ENCODE measurements at regions not wholly inside any gene's neighbourhood (a gene's known extent, or its start where the extent isn't known, plus 50 kb on each side); places are given as distances from the start of the nearest gene placed in this dataset.
"Not testable (repeated sequence)": the region's sequence is repeated elsewhere in the genome, so short reads cannot be mapped to it uniquely, and the experiment has no call there.

GRCh38 chr9:28976250-28976649 lies 1403.0 kb upstream of the C9orf72 start:
- no peak overlapping the region for H3K4me3 ChIP-seq (ENCODE audit: low read depth, low read length)
- TF ChIP-seq, protein P1, sequence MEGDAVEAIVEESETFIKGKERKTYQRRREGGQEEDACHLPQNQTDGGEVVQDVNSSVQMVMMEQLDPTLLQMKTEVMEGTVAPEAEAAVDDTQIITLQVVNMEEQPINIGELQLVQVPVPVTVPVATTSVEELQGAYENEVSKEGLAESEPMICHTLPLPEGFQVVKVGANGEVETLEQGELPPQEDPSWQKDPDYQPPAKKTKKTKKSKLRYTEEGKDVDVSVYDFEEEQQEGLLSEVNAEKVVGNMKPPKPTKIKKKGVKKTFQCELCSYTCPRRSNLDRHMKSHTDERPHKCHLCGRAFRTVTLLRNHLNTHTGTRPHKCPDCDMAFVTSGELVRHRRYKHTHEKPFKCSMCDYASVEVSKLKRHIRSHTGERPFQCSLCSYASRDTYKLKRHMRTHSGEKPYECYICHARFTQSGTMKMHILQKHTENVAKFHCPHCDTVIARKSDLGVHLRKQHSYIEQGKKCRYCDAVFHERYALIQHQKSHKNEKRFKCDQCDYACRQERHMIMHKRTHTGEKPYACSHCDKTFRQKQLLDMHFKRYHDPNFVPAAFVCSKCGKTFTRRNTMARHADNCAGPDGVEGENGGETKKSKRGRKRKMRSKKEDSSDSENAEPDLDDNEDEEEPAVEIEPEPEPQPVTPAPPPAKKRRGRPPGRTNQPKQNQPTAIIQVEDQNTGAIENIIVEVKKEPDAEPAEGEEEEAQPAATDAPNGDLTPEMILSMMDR (IDR thresholded peaks at IDR 0.05; ENCODE audit: borderline replicate concordance, insufficient read depth, low read depth, low read length), result no peak

GRCh38 chr9:28976684-28977083 lies 1403.4 kb upstream of the C9orf72 start:
- no peak overlapping the region for H3K4me3 ChIP-seq (ENCODE audit: low read depth, low read length)
- TF ChIP-seq, protein P1 (IDR thresholded peaks at IDR 0.05; ENCODE audit: borderline replicate concordance, insufficient read depth, low read depth, low read length), result no peak

DNA sequence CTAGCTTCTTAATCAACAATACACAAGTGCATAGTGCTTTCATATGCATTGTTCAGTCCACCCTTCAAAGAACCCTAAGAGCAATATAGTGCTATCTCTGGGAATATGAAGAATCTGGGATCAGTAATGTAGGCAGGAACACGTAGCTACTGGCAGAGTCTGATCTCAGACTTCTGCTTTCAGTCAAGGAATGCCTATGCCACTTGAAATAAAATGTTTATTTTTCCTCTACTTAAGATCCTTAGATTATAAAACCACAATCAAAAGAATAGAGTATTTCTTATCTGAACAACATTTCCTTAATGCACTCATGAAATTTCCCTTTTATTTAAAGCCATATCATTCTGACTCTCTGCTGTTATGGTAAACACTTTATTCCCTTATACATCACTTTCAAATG lies 1407.8 kb upstream of the C9orf72 start:
- TF ChIP-seq, protein P1 (IDR thresholded peaks at IDR 0.05; ENCODE audit: borderline replicate concordance, insufficient read depth, low read depth, low read length), result no peak
- no peak overlapping the region for H3K4me3 ChIP-seq (ENCODE audit: low read depth, low read length)

GRCh38 chr9:28981711-28982110 lies 1408.4 kb upstream of the C9orf72 start:
- no peak overlapping the region for H3K4me3 ChIP-seq (ENCODE audit: low read depth, low read length)
- TF ChIP-seq, protein P1 (IDR thresholded peaks at IDR 0.05; ENCODE audit: borderline replicate concordance, insufficient read depth, low read depth, low read length), result no peak

DNA sequence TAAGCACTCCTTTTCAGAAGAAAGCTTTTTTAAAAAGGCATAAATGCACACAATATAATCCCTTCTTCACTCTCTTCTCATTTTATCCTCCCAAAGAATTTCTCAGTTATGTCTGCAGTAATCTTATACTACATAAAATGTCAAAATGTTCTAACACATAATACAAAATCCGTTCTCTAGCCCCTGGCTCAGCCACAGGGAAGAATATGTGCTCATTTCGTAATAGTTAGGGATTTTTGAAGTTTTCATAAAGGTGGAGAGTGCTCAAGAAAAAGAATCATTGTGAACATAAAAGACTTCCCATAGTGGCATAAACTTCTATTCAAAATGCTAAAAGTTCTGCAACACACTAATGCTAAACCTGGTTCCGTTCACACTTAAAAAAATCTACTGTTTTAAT lies 1410.7 kb upstream of the C9orf72 start:
- H3K4me3 ChIP-seq (ENCODE audit: low read depth, low read length), result no peak overlapping the region
- TF ChIP-seq, protein P1 (IDR thresholded peaks at IDR 0.05; ENCODE audit: borderline replicate concordance, insufficient read depth, low read depth, low read length), result no peak

DNA sequence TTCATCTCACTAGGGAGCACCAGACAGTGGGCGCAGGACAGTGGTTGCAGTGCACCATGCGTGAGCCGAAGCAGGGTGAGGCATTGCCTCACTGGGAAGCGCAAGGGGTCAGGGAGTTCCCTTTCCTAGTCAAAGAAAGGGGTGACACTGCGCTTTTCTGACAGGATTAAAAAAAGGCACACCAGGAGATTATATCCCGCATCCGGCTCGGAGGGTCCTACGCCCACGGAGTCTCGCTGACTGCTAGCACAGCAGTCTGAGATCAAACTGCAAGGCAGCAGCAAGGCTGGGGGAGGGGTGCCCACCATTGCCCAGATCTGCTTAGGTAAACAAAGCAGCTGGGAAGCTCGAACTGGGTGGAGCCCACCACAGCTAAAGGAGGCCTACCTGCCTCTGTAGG lies 1416.7 kb upstream of the C9orf72 start:
- not testable (repeated sequence) for H3K4me3 ChIP-seq (ENCODE audit: low read depth, low read length)

GRCh38 chr9:28999057-28999456 lies 1425.8 kb upstream of the C9orf72 start:
- TF ChIP-seq, protein P1 (IDR thresholded peaks at IDR 0.05; ENCODE audit: borderline replicate concordance, insufficient read depth, low read depth, low read length), result no peak
- H3K4me3 ChIP-seq (ENCODE audit: low read depth, low read length), result no peak overlapping the region

- H3K4me3 ChIP-seq (ENCODE audit: low read depth, low read length), result no peak overlapping the region
- TF ChIP-seq, protein P1 (IDR thresholded peaks at IDR 0.05; ENCODE audit: borderline replicate concordance, insufficient read depth, low read depth, low read length), result no peak
Observed at GRCh38 chr9:28999806-29000205, 1426.5 kb upstream of the C9orf72 start.

All from GM12875 (cell line).